Progenitor cell of endocrine pancreas (in vitro differentiated cells): ENCODE measurements at regions not wholly inside any gene's neighbourhood (a gene's known extent, or its start where the extent isn't known, plus 50 kb on each side); places are given as distances from the start of the nearest gene placed in this dataset.

Experiments used
- DNase-seq: peaks from one replicate; pipeline ENCODE4 v3.0.0; 2021; ENCODE audit warnings: low spot score; ENCODE audit not compliant: unreplicated experiment
- H3K27ac Mint-ChIP-seq: 2 replicates; pipeline ENCODE4 v1.8.0; 2021; ENCODE audit warnings: mild to moderate bottlenecking, moderate library complexity, mixed read lengths
- H3K27me3 Mint-ChIP-seq: 2 replicates; pipeline ENCODE4 v1.8.0; 2021; ENCODE audit warnings: mixed read lengths
- H3K36me3 Mint-ChIP-seq: 2 replicates; pipeline ENCODE4 v1.8.0; 2022; ENCODE audit warnings: mixed read lengths; ENCODE audit not compliant: insufficient read depth
- H3K4me1 Mint-ChIP-seq: 2 replicates; pipeline ENCODE4 v1.8.0; 2021; ENCODE audit warnings: low read depth, mixed read lengths
- H3K4me3 Mint-ChIP-seq: 2 replicates; pipeline ENCODE4 v1.8.0; 2021; ENCODE audit warnings: low read depth, mild to moderate bottlenecking, moderate library complexity, mixed read lengths
- H3K9me3 Mint-ChIP-seq: 2 replicates; pipeline ENCODE4 v1.8.0; 2021; ENCODE audit warnings: low read depth, mixed read lengths
- TF ChIP-seq, protein P1 (sequence below): fragments of 200-600 bp; sonication (generic); IDR thresholded peaks from one replicate; pipeline ENCODE4 v1.5.0; 2021; ENCODE audit warnings: antibody characterized with exemption, mild to moderate bottlenecking; ENCODE audit not compliant: unreplicated experiment

DNA sequence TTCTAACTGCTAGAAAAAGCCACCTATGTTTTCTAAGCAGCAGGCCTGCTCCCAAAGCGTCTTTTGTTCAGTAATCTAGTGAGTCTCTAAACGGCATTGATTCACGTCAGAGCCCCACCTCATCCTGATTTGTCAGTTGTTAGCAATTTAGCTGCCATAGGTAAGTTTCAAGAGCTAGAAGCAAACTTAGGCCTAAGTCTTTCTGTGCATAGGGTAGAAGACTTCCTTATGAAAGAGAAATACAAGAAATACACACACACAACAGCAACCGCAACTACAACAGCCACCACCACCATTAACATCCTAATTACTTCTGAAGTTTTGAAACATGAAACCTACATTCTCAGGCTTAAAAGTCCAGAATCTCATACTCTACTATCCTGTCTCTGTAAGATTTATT, 531.1 kb upstream of the SPANXN1 start:
- Mint-ChIP-seq H3K36me3 (no peaks in the 10 kb centered on the region), H3K4me1 (no peaks in the 10 kb centered on the region), H3K27ac (peak overlapping the region; percentile 43), H3K4me3 (no peak overlapping the region), H3K9me3 (peaks cover 26% of the 10 kb centered on the region), H3K27me3 (no peaks in the 10 kb centered on the region)
- TF ChIP-seq, protein P1, sequence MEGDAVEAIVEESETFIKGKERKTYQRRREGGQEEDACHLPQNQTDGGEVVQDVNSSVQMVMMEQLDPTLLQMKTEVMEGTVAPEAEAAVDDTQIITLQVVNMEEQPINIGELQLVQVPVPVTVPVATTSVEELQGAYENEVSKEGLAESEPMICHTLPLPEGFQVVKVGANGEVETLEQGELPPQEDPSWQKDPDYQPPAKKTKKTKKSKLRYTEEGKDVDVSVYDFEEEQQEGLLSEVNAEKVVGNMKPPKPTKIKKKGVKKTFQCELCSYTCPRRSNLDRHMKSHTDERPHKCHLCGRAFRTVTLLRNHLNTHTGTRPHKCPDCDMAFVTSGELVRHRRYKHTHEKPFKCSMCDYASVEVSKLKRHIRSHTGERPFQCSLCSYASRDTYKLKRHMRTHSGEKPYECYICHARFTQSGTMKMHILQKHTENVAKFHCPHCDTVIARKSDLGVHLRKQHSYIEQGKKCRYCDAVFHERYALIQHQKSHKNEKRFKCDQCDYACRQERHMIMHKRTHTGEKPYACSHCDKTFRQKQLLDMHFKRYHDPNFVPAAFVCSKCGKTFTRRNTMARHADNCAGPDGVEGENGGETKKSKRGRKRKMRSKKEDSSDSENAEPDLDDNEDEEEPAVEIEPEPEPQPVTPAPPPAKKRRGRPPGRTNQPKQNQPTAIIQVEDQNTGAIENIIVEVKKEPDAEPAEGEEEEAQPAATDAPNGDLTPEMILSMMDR, result no peak
- no peak for DNase-seq

DNA sequence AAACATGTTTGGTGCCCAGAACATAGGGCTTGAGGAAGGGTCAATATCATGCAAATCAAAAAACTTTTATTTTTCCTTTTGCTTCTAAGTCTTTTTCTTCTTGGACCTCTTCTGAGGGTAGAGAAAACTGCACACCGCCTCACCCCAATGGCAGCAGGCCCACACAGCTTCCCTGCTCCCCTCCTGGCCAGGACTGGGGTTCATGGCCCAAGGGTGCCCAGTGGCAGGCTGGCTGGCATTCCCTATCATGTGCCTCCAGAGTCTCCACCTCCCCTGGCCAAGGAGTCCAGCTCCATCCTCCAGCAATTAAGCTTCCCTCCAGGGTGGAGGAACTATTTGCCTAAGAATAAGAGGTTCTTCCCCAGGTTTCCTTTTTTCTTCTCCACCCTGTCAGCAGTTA, 529.6 kb upstream of the SPANXN1 start:
- DNase-seq, result no peak
- H3K9me3 Mint-ChIP-seq, result peaks cover 27% of the 10 kb centered on the region
- H3K4me1 Mint-ChIP-seq, result no peaks in the 10 kb centered on the region
- H3K36me3 Mint-ChIP-seq, result no peaks in the 10 kb centered on the region
- no peaks in the 10 kb centered on the region for H3K27me3 Mint-ChIP-seq
- no peak overlapping the region for H3K4me3 Mint-ChIP-seq
- TF ChIP-seq, protein P1, result no peak
- no peak overlapping the region for H3K27ac Mint-ChIP-seq

DNA sequence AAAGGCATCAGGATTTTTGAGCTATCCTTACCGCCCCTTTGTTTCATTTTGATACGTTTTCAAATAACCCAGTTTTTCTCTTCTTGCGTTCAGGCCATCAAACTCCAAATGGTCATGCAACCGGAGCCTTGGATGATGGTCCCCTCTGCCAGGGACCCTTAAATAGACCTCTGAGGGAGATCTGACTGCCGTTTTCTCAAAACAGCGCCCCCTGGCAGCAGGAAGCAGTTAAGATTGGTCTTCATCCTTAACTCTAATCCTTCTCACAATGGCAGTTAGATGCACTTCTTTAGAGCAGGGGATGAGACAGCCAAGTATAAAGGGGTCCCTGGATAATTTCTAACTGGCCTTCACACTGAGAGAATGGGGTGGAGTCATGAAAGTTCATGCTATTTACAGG, 525.0 kb upstream of the SPANXN1 start:
- Mint-ChIP-seq H3K27me3 (no peaks in the 10 kb centered on the region), H3K4me3 (no peak overlapping the region), H3K4me1 (no peaks in the 10 kb centered on the region), H3K27ac (no peak overlapping the region), H3K9me3 (peaks cover 29% of the 10 kb centered on the region), H3K36me3 (no peaks in the 10 kb centered on the region)
- DNase-seq, result no peak
- TF ChIP-seq, protein P1, result no peak

DNA sequence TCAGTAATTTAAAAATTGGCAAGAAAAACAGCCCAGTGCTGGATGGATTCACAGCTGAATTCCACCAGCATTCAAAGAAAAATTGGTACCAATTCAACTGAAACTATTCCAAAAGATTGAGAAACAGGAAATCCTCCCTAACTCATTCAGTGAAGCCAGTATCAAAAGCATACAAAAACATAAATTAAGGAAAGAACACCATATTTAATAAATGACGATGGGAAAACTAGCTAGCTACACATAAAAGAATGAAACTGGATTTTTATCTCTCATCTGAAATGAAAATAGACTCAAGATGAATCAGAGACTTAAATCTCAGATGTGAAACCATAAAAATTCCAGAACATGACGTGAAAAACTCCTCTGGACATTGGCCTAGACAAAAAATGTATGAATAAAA, 516.8 kb upstream of the SPANXN1 start:
- Mint-ChIP-seq H3K4me3 (no peak overlapping the region), H3K4me1 (no peaks in the 10 kb centered on the region), H3K27me3 (no peaks in the 10 kb centered on the region), H3K36me3 (no peaks in the 10 kb centered on the region), H3K9me3 (peaks cover 33% of the 10 kb centered on the region), H3K27ac (no peak overlapping the region)
- TF ChIP-seq, protein P1, result no peak
- DNase-seq, result no peak

DNA sequence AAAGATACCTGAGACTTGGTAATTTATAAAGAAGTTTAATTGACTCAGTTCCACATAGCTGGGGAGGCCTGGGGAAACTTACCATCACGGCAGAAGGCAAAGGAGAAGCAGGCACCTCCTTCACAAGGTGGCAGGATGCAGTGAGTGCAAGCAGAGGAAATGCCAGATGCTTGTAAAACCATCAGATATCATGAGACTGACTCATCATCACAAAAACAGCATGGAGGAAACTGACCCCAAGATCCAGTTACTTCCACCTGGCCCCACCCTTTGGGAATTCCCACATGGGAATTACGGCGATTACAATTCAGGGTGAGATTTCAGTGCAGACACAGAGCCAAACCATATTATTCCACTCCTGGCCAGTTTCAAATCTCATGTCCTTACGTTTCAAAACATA, 514.7 kb upstream of the SPANXN1 start:
- no peak overlapping the region for H3K4me3 Mint-ChIP-seq
- peaks cover 35% of the 10 kb centered on the region for H3K9me3 Mint-ChIP-seq
- H3K27ac Mint-ChIP-seq, result no peak overlapping the region
- no peak for DNase-seq
- no peaks in the 10 kb centered on the region for H3K4me1 Mint-ChIP-seq
- no peaks in the 10 kb centered on the region for H3K27me3 Mint-ChIP-seq
- TF ChIP-seq, protein P1, result no peak
- H3K36me3 Mint-ChIP-seq, result no peaks in the 10 kb centered on the region
